NCI-H2196 (cell line): ENCODE measurements at regions not wholly inside any gene's neighbourhood (a gene's known extent, or its start where the extent isn't known, plus 50 kb on each side); places are given as distances from the start of the nearest gene placed in this dataset.

Experiments used
- DNase-seq: peaks from one replicate; lab custom pipeline; 2025; ENCODE audit not compliant: unreplicated experiment; lab: John Stamatoyannopoulos, UW

GRCh38 chr13:84524586-84524985 is 642.3 kb upstream of the SLITRK1 start:
- no peak for DNase-seq

- no peak for DNase-seq
Observed at GRCh38 chr13:84500016-84500415, 617.7 kb upstream of the SLITRK1 start.

- no peak for DNase-seq
Observed at GRCh38 chr13:84497613-84498012, 615.3 kb upstream of the SLITRK1 start.

- no peak for DNase-seq
Observed at GRCh38 chr13:84491952-84492351, 609.7 kb upstream of the SLITRK1 start.

- no peak for DNase-seq
Observed at GRCh38 chr13:84487752-84488151, 605.5 kb upstream of the SLITRK1 start.

- no peak for DNase-seq
Observed at GRCh38 chr13:84481958-84482357, 599.7 kb upstream of the SLITRK1 start.

- no peak for DNase-seq
Observed at GRCh38 chr13:84479656-84480055, 597.4 kb upstream of the SLITRK1 start.

GRCh38 chr13:84470528-84470927 is 588.3 kb upstream of the SLITRK1 start:
- no peak for DNase-seq

GRCh38 chr13:84466461-84466860 is 584.2 kb upstream of the SLITRK1 start:
- no peak for DNase-seq

- DNase-seq: no peak
Observed at GRCh38 chr13:84460989-84461388, 578.7 kb upstream of the SLITRK1 start.

GRCh38 chr13:84455143-84455905 is 573.0 kb upstream of the SLITRK1 start:
- DNase-seq: no peak

- DNase-seq: no peak
Observed at GRCh38 chr13:84447640-84447978, 565.3 kb upstream of the SLITRK1 start.

- DNase-seq: no peak
Observed at GRCh38 chr13:84446972-84447639, 564.8 kb upstream of the SLITRK1 start.

GRCh38 chr13:84445776-84446175 is 563.5 kb upstream of the SLITRK1 start:
- no peak for DNase-seq

GRCh38 chr13:84443463-84443862 is 561.2 kb upstream of the SLITRK1 start:
- DNase-seq: no peak

- no peak for DNase-seq
Observed at GRCh38 chr13:84439108-84439507, 556.8 kb upstream of the SLITRK1 start.

GRCh38 chr13:84433024-84433423 is 550.8 kb upstream of the SLITRK1 start:
- no peak for DNase-seq

- no peak for DNase-seq
Observed at GRCh38 chr13:84431646-84432045, 549.4 kb upstream of the SLITRK1 start.

- DNase-seq: no peak
Observed at GRCh38 chr13:84430446-84430845, 548.2 kb upstream of the SLITRK1 start.

- no peak for DNase-seq
Observed at GRCh38 chr13:84430015-84430414, 547.7 kb upstream of the SLITRK1 start.

- no peak for DNase-seq
Observed at GRCh38 chr13:84418041-84418440, 535.8 kb upstream of the SLITRK1 start.

- no peak for DNase-seq
Observed at GRCh38 chr13:84417416-84417815, 535.1 kb upstream of the SLITRK1 start.

- no peak for DNase-seq
Observed at GRCh38 chr13:84413016-84413415, 530.7 kb upstream of the SLITRK1 start.
